Stimulated activated CD4-positive, alpha-beta T cell treated with anti-CD3 and anti-CD28 coated beads, Interleukin-12 subunit alpha, Interleukin-12 subunit beta, amount 100 ng/mL, for 24 hours (primary cell): ENCODE measurements at regions not wholly inside any gene's neighbourhood (a gene's known extent, or its start where the extent isn't known, plus 50 kb on each side); places are given as distances from the start of the nearest gene placed in this dataset.
"Not testable (repeated sequence)": the region's sequence is repeated elsewhere in the genome, so short reads cannot be mapped to it uniquely, and the experiment has no call there.

Experiments
- DNase-seq, 2 experiments: peaks; one replicate each; pipeline ENCODE4 v3.0.0-alpha.2; 2020; ENCODE audit warnings: low read depth in 2 of 2

DNA sequence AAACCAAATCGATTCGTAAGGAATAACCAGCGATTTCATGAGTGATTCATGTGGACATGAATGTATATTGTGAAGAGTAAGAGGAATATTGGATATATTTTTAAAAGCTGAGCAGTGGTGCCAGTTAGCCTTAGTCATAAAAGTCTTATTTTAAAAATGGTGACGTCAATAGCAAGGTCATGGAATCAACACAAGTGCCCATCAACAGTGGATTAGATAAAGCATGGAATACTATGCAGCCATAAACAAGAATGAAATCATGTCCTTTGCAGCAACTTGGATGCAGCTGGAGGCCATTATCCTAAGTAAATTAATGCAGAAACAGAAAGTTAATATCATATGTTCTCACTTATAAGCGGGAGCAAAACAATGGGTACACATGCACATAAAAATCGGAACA lies 89.0 kb upstream of the STOX2 start:
- no peak for DNase-seq

- no peak for DNase-seq
These were observed 88.1 kb upstream of the STOX2 start for GRCh38 chr4:183816882-183817509.

- DNase-seq, result not testable (repeated sequence)
These were observed 86.5 kb upstream of the STOX2 start for GRCh38 chr4:183818591-183818990.

GRCh38 chr4:183821076-183821853 lies 83.8 kb upstream of the STOX2 start:
- DNase-seq, result no peak

DNA sequence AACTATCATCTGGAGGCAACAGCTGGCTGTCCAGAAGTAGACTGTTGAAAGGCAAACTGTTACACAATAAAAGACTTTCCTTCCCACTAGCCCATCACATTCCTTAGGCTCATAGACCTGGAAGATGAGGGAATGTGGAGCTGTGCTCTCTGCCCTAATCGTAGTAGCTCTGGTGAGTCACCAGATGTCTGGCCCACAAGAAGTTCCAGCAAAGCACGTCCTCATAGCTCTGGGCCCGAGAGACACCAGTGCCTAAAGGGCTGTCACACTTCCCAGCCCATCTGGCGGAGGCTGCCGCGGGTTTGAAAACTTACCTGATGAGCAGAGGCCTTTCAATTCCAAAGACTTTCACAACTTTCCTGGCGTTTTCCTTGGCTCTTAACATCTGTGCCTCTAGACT lies 81.7 kb upstream of the STOX2 start:
- no peak for DNase-seq

DNA sequence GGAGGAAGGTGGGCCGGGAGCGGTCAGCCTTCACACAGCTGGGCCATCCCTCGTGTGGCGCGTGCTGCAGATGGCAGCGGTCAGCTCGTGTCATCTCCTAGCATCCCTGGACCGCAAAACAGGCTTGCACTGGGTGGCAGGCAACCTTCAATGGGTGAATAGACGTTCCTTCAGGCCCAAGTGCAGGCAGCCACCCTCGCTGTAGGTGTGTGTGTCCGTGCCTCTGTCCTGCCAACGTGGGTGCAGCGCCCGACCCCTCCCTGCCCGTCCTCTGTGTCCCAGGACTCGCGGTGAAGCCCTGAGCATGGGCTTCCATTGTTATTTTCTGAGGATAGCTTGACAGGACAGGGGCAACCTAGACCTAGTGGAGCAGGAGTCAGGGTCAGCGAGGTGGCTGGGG lies 79.8 kb upstream of the STOX2 start:
- no peak for DNase-seq

- DNase-seq, result no peak
These were observed 78.6 kb upstream of the STOX2 start for GRCh38 chr4:183826461-183826860.

DNA sequence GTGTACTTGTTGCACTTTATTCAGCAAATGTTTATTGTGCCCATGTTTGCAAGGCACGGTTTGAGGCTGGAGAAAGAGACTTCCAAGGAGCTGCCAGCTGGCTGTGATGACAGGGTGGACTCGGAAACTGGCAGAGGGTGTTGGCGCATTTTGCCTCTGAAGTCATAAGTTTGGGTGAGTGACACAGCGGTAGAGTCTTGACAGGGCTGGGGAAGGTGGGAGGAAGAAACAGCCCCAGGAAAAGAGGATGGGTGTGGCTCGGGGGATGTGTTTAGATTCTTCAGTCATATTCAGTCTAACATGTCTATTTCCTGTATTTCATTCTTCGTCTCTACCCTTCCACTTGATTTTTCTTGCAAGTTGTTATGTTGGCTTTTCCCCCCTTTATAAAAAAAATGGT lies 77.0 kb upstream of the STOX2 start:
- no peak for DNase-seq

DNA sequence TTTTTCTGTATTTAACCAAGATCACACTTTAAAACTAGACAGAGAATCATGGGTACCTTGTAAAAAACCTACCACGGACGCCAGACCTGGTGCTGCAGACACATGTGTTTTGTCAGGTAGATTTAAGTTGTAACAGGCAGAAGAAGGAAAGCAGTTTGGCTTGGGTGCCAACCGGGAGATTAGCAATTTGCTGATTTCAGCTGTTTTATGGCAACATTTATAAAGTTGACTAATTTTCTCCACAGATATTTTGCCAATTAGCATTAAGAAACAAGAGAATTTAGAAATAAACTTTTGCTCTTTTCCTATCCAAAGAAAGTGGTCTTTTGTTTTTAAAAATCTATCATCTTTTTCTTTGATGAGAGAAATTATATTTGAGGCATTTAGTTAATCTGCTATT lies 76.3 kb upstream of the STOX2 start:
- DNase-seq, result no peak

DNA sequence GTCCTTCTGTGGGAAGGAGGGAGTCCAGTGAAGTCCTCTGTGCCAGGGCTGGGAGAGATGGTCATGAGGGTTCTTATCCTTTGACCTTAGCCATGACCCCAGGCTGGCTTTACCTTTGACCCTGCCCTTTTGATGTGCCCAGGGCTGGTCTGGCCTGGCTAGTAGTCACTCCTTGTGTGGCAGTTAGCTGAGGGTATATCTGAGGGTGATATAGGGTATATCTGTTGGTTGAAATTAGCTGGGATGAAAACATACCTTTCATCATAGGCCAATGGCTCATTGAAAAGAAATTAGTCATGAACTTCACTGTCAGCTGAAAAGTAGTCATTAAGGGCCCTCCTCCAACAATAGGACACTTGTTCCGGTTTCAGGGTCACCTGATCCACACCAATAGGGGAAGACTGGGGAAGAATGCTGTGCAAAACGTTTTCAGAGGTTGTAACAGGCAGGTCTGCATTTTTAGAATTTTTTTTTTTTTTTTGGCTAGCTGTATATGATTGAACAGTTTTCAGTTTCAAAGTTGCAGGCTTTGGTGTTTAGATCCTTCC lies 74.6 kb upstream of the STOX2 start:
- no peak for DNase-seq

DNA sequence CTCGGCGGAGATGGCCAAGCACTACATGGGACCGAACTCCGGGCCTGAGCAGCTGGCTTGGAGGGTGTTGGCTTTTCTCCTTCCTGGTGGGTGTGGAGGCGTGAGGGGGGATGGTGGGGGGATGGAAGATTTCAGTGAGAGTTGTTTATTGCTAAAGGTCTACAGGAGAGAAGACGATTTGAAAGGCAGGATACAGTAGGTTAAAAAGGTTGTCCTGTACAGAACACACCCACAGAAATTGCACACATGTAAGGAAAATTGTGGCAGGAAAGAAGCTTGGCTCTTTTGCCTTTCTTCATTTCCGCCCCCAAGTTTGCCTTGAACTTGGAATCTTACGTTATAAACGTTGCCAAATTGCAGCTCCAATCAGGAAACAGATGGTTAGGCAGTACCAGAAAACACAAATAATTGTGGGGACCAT lies 74.1 kb upstream of the STOX2 start:
- no peak for DNase-seq

DNA sequence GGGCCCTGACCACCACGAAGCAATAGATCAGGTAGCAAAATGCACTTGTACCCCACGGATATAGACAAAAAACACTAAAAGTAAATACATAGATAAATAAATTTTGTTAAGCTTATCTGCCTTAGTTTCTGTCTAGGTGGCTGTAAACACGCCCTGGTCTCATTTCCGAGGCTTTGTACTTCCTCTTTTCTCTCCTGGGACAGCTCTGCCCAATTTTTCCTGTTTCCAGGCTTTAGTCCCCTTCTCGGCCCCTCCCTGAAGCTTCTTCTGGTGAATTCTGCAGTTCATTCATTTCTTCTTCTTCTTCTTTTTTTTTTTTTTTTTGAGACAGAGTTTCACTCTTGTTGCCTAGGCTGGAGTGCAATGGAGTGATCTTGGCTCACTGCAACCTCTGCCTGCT lies 73.4 kb upstream of the STOX2 start:
- no peak for DNase-seq

GRCh38 chr4:183832776-183833450 lies 72.2 kb upstream of the STOX2 start:
- DNase-seq, result no peak

DNA sequence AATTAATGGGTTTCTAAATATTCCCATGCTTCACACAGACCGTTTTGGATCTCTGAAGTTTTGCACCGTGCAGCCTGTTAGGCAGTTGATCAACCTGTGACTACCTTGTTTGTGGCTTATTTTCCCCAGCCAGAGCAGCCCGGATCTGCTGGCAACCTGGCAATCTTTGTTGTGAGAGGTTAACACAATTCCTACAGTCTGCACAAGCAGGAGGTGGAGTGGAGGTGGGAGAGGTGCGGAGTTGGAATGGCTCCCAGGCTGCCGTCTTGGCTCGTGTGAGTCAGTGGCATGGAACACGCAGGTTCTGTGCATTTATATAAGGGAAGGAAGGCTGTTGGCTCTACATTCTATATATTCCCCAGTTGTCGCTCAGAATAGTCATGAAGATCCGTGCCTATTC lies 70.9 kb upstream of the STOX2 start:
- no peak for DNase-seq

DNA sequence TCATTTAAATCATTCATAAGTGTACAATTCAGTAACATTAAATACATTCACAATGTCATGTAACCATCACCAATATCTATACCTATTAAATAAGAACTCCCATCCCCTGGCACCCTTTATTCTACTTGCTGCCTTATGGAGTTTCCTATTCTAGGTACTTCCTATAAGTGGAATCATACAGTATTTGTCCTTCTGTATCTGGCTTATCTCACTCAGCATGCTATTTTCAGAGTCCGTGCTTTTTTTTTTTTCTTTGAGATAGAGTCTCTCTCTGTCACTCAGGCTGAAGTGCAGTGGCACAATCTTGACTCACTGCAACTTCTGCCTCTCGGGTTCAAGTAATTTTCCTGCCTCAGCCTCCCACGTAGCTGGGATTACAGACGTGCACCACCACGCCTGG lies 67.9 kb upstream of the STOX2 start:
- no peak for DNase-seq

DNA sequence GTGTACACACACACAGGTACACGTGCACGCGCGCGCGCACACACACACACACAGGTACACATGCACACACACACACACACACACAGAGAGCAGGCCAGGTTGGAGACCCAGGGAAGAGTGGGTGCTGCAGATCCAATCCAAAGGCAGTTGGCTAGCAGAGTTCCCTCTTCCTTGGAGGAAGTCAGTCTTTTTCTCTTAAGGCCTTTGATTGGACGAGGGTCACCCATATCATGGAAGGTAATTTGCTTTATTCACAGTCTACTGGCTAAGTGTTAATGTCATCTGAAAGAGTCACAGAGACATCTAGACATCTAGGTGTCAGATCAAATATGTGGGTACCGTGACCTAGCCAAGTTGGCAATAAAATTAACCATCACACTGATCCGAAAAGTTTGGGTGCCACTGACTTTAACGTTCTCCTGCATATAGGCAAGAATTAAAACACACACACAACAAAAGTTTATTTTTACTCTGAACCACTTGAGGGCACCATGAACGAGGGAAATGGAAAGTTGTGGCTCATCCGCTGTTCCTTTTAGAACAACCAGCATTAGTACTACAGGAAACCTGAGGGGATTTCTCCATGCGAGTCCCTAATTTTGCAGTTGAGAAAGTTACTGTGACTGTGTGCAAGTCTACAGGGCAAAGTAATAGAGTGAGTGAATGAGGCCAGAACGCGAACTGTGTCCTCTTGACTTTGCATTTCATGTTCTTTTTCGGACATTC lies 66.0 kb upstream of the STOX2 start:
- no peak for DNase-seq

DNA sequence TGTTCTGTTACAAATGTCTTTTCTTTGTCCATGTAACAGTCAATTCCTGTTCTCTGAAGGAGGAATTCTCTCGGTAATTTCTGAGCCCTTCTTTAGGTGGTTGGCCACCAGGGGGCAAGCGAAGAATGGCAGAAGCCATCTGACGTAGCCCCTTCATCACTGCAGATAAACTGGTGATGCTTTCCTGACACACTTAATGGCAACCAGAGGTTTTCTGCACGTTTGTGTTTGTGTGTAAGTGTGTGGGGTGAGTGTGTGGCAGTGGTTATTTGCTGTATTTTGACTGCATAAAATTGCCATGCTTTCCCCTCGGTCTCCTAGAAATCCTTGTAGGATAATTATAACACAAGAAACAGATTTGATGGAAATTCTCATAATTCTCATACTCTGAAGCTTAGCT lies 64.8 kb upstream of the STOX2 start:
- peak; percentile 39 to 67 for DNase-seq

- no peak for DNase-seq
These were observed 64.1 kb upstream of the STOX2 start for GRCh38 chr4:183841001-183841400.

GRCh38 chr4:183842129-183842528 lies 63.0 kb upstream of the STOX2 start:
- no peak for DNase-seq

- no peak for DNase-seq
These were observed 61.8 kb upstream of the STOX2 start for GRCh38 chr4:183843248-183843671.

GRCh38 chr4:183846951-183847350 lies 58.2 kb upstream of the STOX2 start:
- DNase-seq, result no peak

DNA sequence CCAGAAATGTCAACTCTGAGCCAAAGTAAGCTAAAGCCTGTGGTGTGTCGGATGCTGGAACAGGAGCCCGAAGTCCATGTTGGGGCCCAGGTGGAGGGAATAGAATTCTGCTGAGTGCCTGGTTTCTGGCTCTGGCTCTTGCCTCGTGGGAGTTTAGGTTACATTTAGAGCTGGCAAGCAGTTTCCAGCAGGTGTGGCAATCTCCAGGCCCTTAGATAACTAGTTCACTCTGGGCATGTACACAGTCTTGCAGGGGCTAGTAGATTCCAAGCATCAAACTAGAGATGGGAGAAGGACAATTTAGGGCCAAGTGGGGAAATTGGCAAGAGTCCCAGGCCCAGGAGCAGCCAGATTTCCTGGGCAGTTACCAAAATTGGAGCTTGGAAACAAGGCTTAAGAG lies 56.3 kb upstream of the STOX2 start:
- DNase-seq, result no peak
